ENCODE measurements at regions not wholly inside any gene's neighbourhood (a gene's known extent, or its start where the extent isn't known, plus 50 kb on each side); places are given as distances from the start of the nearest gene placed in this dataset.

- DNase-seq (ENCODE audit: low read depth in 1 of 2, low spot score in 1 of 2): no peak
Measured at GRCh38 chr10:9786101-9786500, 1231.6 kb upstream of the CELF2 start.

GRCh38 chr10:9786576-9786975 lies 1231.1 kb upstream of the CELF2 start:
- DNase-seq (ENCODE audit: low read depth in 1 of 2, low spot score in 1 of 2): no peak

GRCh38 chr10:9789996-9790395 lies 1227.7 kb upstream of the CELF2 start:
- DNase-seq (ENCODE audit: low read depth in 1 of 2, low spot score in 1 of 2): no peak

- no peak for DNase-seq (ENCODE audit: low read depth in 1 of 2, low spot score in 1 of 2)
Measured at GRCh38 chr10:9792181-9792580, 1225.5 kb upstream of the CELF2 start.

GRCh38 chr10:9796564-9796963 lies 1221.1 kb upstream of the CELF2 start:
- DNase-seq (ENCODE audit: low read depth in 1 of 2, low spot score in 1 of 2): no peak

GRCh38 chr10:9800011-9800410 lies 1217.7 kb upstream of the CELF2 start:
- no peak for DNase-seq (ENCODE audit: low read depth in 1 of 2, low spot score in 1 of 2)

GRCh38 chr10:9800571-9800970 lies 1217.1 kb upstream of the CELF2 start:
- DNase-seq (ENCODE audit: low read depth in 1 of 2, low spot score in 1 of 2): no peak

GRCh38 chr10:9807846-9808245 lies 1209.8 kb upstream of the CELF2 start:
- no peak for DNase-seq (ENCODE audit: low read depth in 1 of 2, low spot score in 1 of 2)

GRCh38 chr10:9811601-9812000 lies 1206.1 kb upstream of the CELF2 start:
- no peak for DNase-seq (ENCODE audit: low read depth in 1 of 2, low spot score in 1 of 2)

GRCh38 chr10:9814285-9814864 lies 1203.3 kb upstream of the CELF2 start:
- no peak for DNase-seq (ENCODE audit: low read depth in 1 of 2, low spot score in 1 of 2)

GRCh38 chr10:9819756-9820494 lies 1197.7 kb upstream of the CELF2 start:
- DNase-seq (ENCODE audit: low read depth in 1 of 2, low spot score in 1 of 2): no peak

GRCh38 chr10:9823268-9823930 lies 1194.3 kb upstream of the CELF2 start:
- no peak for DNase-seq (ENCODE audit: low read depth in 1 of 2, low spot score in 1 of 2)

- DNase-seq (ENCODE audit: low read depth in 1 of 2, low spot score in 1 of 2): no peak
Measured at GRCh38 chr10:9824631-9825071, 1193.0 kb upstream of the CELF2 start.

- no peak for DNase-seq (ENCODE audit: low read depth in 1 of 2, low spot score in 1 of 2)
Measured at GRCh38 chr10:9825491-9826018, 1192.1 kb upstream of the CELF2 start.

- DNase-seq (ENCODE audit: low read depth in 1 of 2, low spot score in 1 of 2): no peak
Measured at GRCh38 chr10:9828110-9828509, 1189.6 kb upstream of the CELF2 start.

GRCh38 chr10:9833942-9834341 lies 1183.7 kb upstream of the CELF2 start:
- no peak for DNase-seq (ENCODE audit: low read depth in 1 of 2, low spot score in 1 of 2)

- no peak for DNase-seq (ENCODE audit: low read depth in 1 of 2, low spot score in 1 of 2)
Measured at GRCh38 chr10:9834434-9834833, 1183.2 kb upstream of the CELF2 start.

- no peak for DNase-seq (ENCODE audit: low read depth in 1 of 2, low spot score in 1 of 2)
Measured at GRCh38 chr10:9845075-9845474, 1172.6 kb upstream of the CELF2 start.

- DNase-seq (ENCODE audit: low read depth in 1 of 2, low spot score in 1 of 2): no peak
Measured at GRCh38 chr10:9848278-9848677, 1169.4 kb upstream of the CELF2 start.

- DNase-seq (ENCODE audit: low read depth in 1 of 2, low spot score in 1 of 2): no peak
Measured at GRCh38 chr10:9848981-9849380, 1168.7 kb upstream of the CELF2 start.

- DNase-seq (ENCODE audit: low read depth in 1 of 2, low spot score in 1 of 2): no peak
Measured at GRCh38 chr10:9850415-9850814, 1167.3 kb upstream of the CELF2 start.

- DNase-seq (ENCODE audit: low read depth in 1 of 2, low spot score in 1 of 2): no peak
Measured at GRCh38 chr10:9851808-9852207, 1165.9 kb upstream of the CELF2 start.
